ENCODE measurements at regions not wholly inside any gene's neighbourhood (a gene's known extent, or its start where the extent isn't known, plus 50 kb on each side); places are given as distances from the start of the nearest gene placed in this dataset.
"Not testable (repeated sequence)": the region's sequence is repeated elsewhere in the genome, so short reads cannot be mapped to it uniquely, and the experiment has no call there.

GRCh38 chr3:8317661-8318649 is 183.7 kb upstream of the LMCD1 start:
- no peak for DNase-seq

- no peak for DNase-seq
Measured at GRCh38 chr3:8319935-8320634, 181.5 kb upstream of the LMCD1 start.

- DNase-seq = no peak
Measured at GRCh38 chr3:8320711-8321458, 180.7 kb upstream of the LMCD1 start.

- DNase-seq = peak; percentile 18
Measured at GRCh38 chr3:8324747-8325146, 176.9 kb upstream of the LMCD1 start.

- DNase-seq = no peak
Measured at GRCh38 chr3:8325306-8325705, 176.3 kb upstream of the LMCD1 start.

- not testable (repeated sequence) for DNase-seq
Measured at GRCh38 chr3:8325833-8326232, 175.8 kb upstream of the LMCD1 start.

GRCh38 chr3:8327739-8328138 is 173.9 kb upstream of the LMCD1 start:
- no peak for DNase-seq

GRCh38 chr3:8328967-8329366 is 172.7 kb upstream of the LMCD1 start:
- DNase-seq = no peak

GRCh38 chr3:8329598-8329997 is 172.0 kb upstream of the LMCD1 start:
- DNase-seq = no peak

GRCh38 chr3:8336456-8336855 is 165.2 kb upstream of the LMCD1 start:
- DNase-seq = no peak

GRCh38 chr3:8338424-8338823 is 163.2 kb upstream of the LMCD1 start:
- DNase-seq = no peak

GRCh38 chr3:8341821-8342247 is 159.8 kb upstream of the LMCD1 start:
- no peak for DNase-seq

- DNase-seq = no peak
Measured at GRCh38 chr3:8343058-8343457, 158.6 kb upstream of the LMCD1 start.

GRCh38 chr3:8345398-8345797 is 156.2 kb upstream of the LMCD1 start:
- DNase-seq = no peak

- DNase-seq = no peak
Measured at GRCh38 chr3:8348076-8348475, 153.5 kb upstream of the LMCD1 start.

- no peak for DNase-seq
Measured at GRCh38 chr3:8352475-8352874, 149.1 kb upstream of the LMCD1 start.

- DNase-seq = no peak
Measured at GRCh38 chr3:8353364-8353763, 148.3 kb upstream of the LMCD1 start.

- no peak for DNase-seq
Measured at GRCh38 chr3:8355346-8355745, 146.3 kb upstream of the LMCD1 start.

GRCh38 chr3:8356066-8356465 is 145.6 kb upstream of the LMCD1 start:
- not testable (repeated sequence) for DNase-seq

- DNase-seq = no peak
Measured at GRCh38 chr3:8357859-8358258, 143.8 kb upstream of the LMCD1 start.

GRCh38 chr3:8359133-8359532 is 142.5 kb upstream of the LMCD1 start:
- DNase-seq = no peak

- no peak for DNase-seq
Measured at GRCh38 chr3:8363200-8363599, 138.4 kb upstream of the LMCD1 start.

- no peak for DNase-seq
Measured at GRCh38 chr3:8365541-8365940, 136.1 kb upstream of the LMCD1 start.

Data from stimulated activated CD4-positive, alpha-beta T cell treated with anti-CD3 and anti-CD28 coated beads, Interleukin-12 subunit alpha, Interleukin-12 subunit beta, amount 100 ng/mL, for 4 hours (primary cell).